Liver (tissue), 3 donors: ENCODE measurements at regions not wholly inside any gene's neighbourhood (a gene's known extent, or its start where the extent isn't known, plus 50 kb on each side); places are given as distances from the start of the nearest gene placed in this dataset.

ENCODE experiments used
- EGR1 ChIP-seq, 2 donors: IDR thresholded peaks; 2 replicates each; pipeline ENCODE4 v1.6.1; 2016 to 2018; ENCODE audit warnings: antibody characterized with exemption in 2 of 2, low read depth in 2 of 2
- GABPA ChIP-seq, 2 donors: IDR thresholded peaks in 1 of 2; conservative IDR thresholded peaks in 1 of 2; 2 replicates each; pipeline ENCODE4 v1.6.1; 2016; ENCODE audit warnings: antibody characterized with exemption in 2 of 2, mild to moderate bottlenecking in 1 of 2, moderate library complexity in 1 of 2
- TAF1 ChIP-seq: conservative IDR thresholded peaks from 2 replicates; pipeline ENCODE4 v1.6.1; 2016; ENCODE audit warnings: antibody characterized with exemption, mild to moderate bottlenecking
- YY1 ChIP-seq: IDR thresholded peaks from 2 replicates; pipeline ENCODE4 v1.6.1; 2016; ENCODE audit warnings: antibody characterized with exemption, mild to moderate bottlenecking
- TF ChIP-seq, protein P1 (sequence below): fragments of 150-350 bp; IDR thresholded peaks from 2 replicates; pipeline ENCODE4 v1.5.1; 2017; ENCODE audit warnings: improper control_type of control experiment, low read depth, low read length; ENCODE audit not compliant: missing input control
- TF ChIP-seq, protein P2 (sequence below): IDR thresholded peaks from 2 replicates; pipeline ENCODE4 v1.6.1; 2016; ENCODE audit warnings: antibody characterized with exemption
- donor health status: healthy.
- donor health status: healthy.

DNA sequence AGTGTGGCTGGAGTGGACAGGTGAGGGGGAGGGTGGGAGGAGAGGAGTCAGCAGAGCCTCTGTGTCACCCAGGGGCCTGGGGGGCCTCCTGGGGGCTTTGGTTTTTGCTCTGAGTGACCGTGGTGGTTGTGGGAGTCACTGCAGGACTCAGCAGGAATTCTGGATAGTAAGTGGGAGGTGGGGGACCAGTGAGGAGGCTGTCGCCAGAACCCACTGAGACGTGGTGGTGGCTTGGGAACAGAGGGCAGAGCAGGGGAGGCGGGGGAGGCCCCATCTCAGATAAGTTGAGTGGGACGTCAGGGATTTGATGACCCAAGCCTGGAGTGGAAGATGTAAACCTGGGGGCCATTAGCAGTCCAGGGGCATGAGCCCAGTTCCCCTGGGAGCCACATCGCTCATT lies 123.2 kb upstream of the WNT4 start:
- TF ChIP-seq, protein P1, sequence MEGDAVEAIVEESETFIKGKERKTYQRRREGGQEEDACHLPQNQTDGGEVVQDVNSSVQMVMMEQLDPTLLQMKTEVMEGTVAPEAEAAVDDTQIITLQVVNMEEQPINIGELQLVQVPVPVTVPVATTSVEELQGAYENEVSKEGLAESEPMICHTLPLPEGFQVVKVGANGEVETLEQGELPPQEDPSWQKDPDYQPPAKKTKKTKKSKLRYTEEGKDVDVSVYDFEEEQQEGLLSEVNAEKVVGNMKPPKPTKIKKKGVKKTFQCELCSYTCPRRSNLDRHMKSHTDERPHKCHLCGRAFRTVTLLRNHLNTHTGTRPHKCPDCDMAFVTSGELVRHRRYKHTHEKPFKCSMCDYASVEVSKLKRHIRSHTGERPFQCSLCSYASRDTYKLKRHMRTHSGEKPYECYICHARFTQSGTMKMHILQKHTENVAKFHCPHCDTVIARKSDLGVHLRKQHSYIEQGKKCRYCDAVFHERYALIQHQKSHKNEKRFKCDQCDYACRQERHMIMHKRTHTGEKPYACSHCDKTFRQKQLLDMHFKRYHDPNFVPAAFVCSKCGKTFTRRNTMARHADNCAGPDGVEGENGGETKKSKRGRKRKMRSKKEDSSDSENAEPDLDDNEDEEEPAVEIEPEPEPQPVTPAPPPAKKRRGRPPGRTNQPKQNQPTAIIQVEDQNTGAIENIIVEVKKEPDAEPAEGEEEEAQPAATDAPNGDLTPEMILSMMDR, result no peak
- TF ChIP-seq, protein P2, sequence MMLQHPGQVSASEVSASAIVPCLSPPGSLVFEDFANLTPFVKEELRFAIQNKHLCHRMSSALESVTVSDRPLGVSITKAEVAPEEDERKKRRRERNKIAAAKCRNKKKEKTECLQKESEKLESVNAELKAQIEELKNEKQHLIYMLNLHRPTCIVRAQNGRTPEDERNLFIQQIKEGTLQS, result no peak
- no peak for TF ChIP-seq YY1
- no peak for TF ChIP-seq EGR1 (IDR thresholded peaks at IDR 0.05; ENCODE audit: low read depth in 2 of 2)
- TF ChIP-seq GABPA (IDR thresholded peaks at IDR 0.05 in 1 of 2, conservative IDR thresholded peaks at IDR 0.05 in 1 of 2), result no peak
- TF ChIP-seq TAF1, result no peak
